ENCODE measurements at regions not wholly inside any gene's neighbourhood (a gene's known extent, or its start where the extent isn't known, plus 50 kb on each side); places are given as distances from the start of the nearest gene placed in this dataset.
"Not testable (repeated sequence)": the region's sequence is repeated elsewhere in the genome, so short reads cannot be mapped to it uniquely, and the experiment has no call there.

- H3K4me1 ChIP-seq (ENCODE audit: control insufficient read depth, insufficient read depth, low read length); H3K9ac ChIP-seq (ENCODE audit: low read length in 2 of 2); H3K27me3 ChIP-seq (ENCODE audit: control insufficient read depth in 1 of 2, insufficient read depth in 2 of 2, low read length in 2 of 2); H3K27ac ChIP-seq (ENCODE audit: low read length); H3K9me3 ChIP-seq (ENCODE audit: control insufficient read depth in 2 of 2, low read length in 2 of 2); H3K4me3 ChIP-seq (ENCODE audit: low read length in 2 of 2); H3K36me3 ChIP-seq (ENCODE audit: control insufficient read depth in 2 of 2, insufficient read depth in 2 of 2, low read length in 2 of 2): not testable (repeated sequence)
Measured at GRCh38 chr3:10657339-10657738, 152.0 kb upstream of the ATP2B2 start.

GRCh38 chr3:10665592-10665991 lies 150.4 kb upstream of the SLC6A11 start:
- no peak overlapping the region for H3K9ac ChIP-seq (ENCODE audit: low read length in 2 of 2)
- peaks cover 13% of the 10 kb centered on the region for H3K4me1 ChIP-seq (ENCODE audit: control insufficient read depth, insufficient read depth, low read length)
- H3K27ac ChIP-seq (ENCODE audit: low read length): no peak overlapping the region
- peaks cover 0 to 3% of the 10 kb centered on the region in 2 donors for H3K27me3 ChIP-seq (ENCODE audit: control insufficient read depth in 1 of 2, insufficient read depth in 2 of 2, low read length in 2 of 2)
- no peak overlapping the region for H3K4me3 ChIP-seq (ENCODE audit: low read length in 2 of 2)
- H3K36me3 ChIP-seq (ENCODE audit: control insufficient read depth in 2 of 2, insufficient read depth in 2 of 2, low read length in 2 of 2): no peaks in the 10 kb centered on the region
- H3K9me3 ChIP-seq (ENCODE audit: control insufficient read depth in 2 of 2, low read length in 2 of 2): no peaks in the 10 kb centered on the region

- H3K36me3 ChIP-seq (ENCODE audit: control insufficient read depth in 2 of 2, insufficient read depth in 2 of 2, low read length in 2 of 2): no peaks in the 10 kb centered on the region
- peak overlapping the region; percentile 37 for H3K27ac ChIP-seq (ENCODE audit: low read length)
- no peaks in the 10 kb centered on the region for H3K9me3 ChIP-seq (ENCODE audit: control insufficient read depth in 2 of 2, low read length in 2 of 2)
- peaks cover 0 to 3% of the 10 kb centered on the region in 2 donors for H3K27me3 ChIP-seq (ENCODE audit: control insufficient read depth in 1 of 2, insufficient read depth in 2 of 2, low read length in 2 of 2)
- H3K4me1 ChIP-seq (ENCODE audit: control insufficient read depth, insufficient read depth, low read length): peaks cover 13% of the 10 kb centered on the region
- H3K9ac ChIP-seq (ENCODE audit: low read length in 2 of 2): no peak overlapping the region
- H3K4me3 ChIP-seq (ENCODE audit: low read length in 2 of 2): peak overlapping the region in 1 of 2 donors; percentile 8
Measured at GRCh38 chr3:10666621-10667020, 149.4 kb upstream of the SLC6A11 start.

GRCh38 chr3:10667269-10667668 lies 148.8 kb upstream of the SLC6A11 start:
- no peak overlapping the region for H3K9ac ChIP-seq (ENCODE audit: low read length in 2 of 2)
- H3K4me1 ChIP-seq (ENCODE audit: control insufficient read depth, insufficient read depth, low read length): peaks cover 13% of the 10 kb centered on the region
- peaks cover 0 to 3% of the 10 kb centered on the region in 2 donors for H3K27me3 ChIP-seq (ENCODE audit: control insufficient read depth in 1 of 2, insufficient read depth in 2 of 2, low read length in 2 of 2)
- H3K9me3 ChIP-seq (ENCODE audit: control insufficient read depth in 2 of 2, low read length in 2 of 2): no peaks in the 10 kb centered on the region
- no peak overlapping the region for H3K4me3 ChIP-seq (ENCODE audit: low read length in 2 of 2)
- peak overlapping the region; percentile 37 for H3K27ac ChIP-seq (ENCODE audit: low read length)
- no peaks in the 10 kb centered on the region for H3K36me3 ChIP-seq (ENCODE audit: control insufficient read depth in 2 of 2, insufficient read depth in 2 of 2, low read length in 2 of 2)

GRCh38 chr3:10667901-10668476 lies 148.0 kb upstream of the SLC6A11 start:
- Histone ChIP-seq H3K4me1 (ENCODE audit: control insufficient read depth, insufficient read depth, low read length) (peaks cover 13% of the 10 kb centered on the region), H3K36me3 (ENCODE audit: control insufficient read depth in 2 of 2, insufficient read depth in 2 of 2, low read length in 2 of 2) (no peaks in the 10 kb centered on the region), H3K9ac (ENCODE audit: low read length in 2 of 2) (no peak overlapping the region), H3K27me3 (ENCODE audit: control insufficient read depth in 1 of 2, insufficient read depth in 2 of 2, low read length in 2 of 2) (peaks cover 0 to 3% of the 10 kb centered on the region in 2 donors), H3K4me3 (ENCODE audit: low read length in 2 of 2) (no peak overlapping the region), H3K9me3 (ENCODE audit: control insufficient read depth in 2 of 2, low read length in 2 of 2) (no peaks in the 10 kb centered on the region), H3K27ac (ENCODE audit: low read length) (no peak overlapping the region)

- Histone ChIP-seq H3K4me1 (ENCODE audit: control insufficient read depth, insufficient read depth, low read length) (peaks cover 13% of the 10 kb centered on the region), H3K4me3 (ENCODE audit: low read length in 2 of 2) (no peak overlapping the region), H3K9me3 (ENCODE audit: control insufficient read depth in 2 of 2, low read length in 2 of 2) (no peaks in the 10 kb centered on the region), H3K27me3 (ENCODE audit: control insufficient read depth in 1 of 2, insufficient read depth in 2 of 2, low read length in 2 of 2) (peaks cover 0 to 3% of the 10 kb centered on the region in 2 donors), H3K27ac (ENCODE audit: low read length) (no peak overlapping the region), H3K36me3 (ENCODE audit: control insufficient read depth in 2 of 2, insufficient read depth in 2 of 2, low read length in 2 of 2) (no peaks in the 10 kb centered on the region), H3K9ac (ENCODE audit: low read length in 2 of 2) (no peak overlapping the region)
Measured at GRCh38 chr3:10669490-10670048, 146.5 kb upstream of the SLC6A11 start.

- H3K9me3 ChIP-seq (ENCODE audit: control insufficient read depth in 2 of 2, low read length in 2 of 2): no peaks in the 10 kb centered on the region
- H3K4me3 ChIP-seq (ENCODE audit: low read length in 2 of 2): no peak overlapping the region
- H3K36me3 ChIP-seq (ENCODE audit: control insufficient read depth in 2 of 2, insufficient read depth in 2 of 2, low read length in 2 of 2): no peaks in the 10 kb centered on the region
- no peak overlapping the region for H3K27ac ChIP-seq (ENCODE audit: low read length)
- no peaks in the 10 kb centered on the region for H3K4me1 ChIP-seq (ENCODE audit: control insufficient read depth, insufficient read depth, low read length)
- peaks cover 0 to 3% of the 10 kb centered on the region in 2 donors for H3K27me3 ChIP-seq (ENCODE audit: control insufficient read depth in 1 of 2, insufficient read depth in 2 of 2, low read length in 2 of 2)
- H3K9ac ChIP-seq (ENCODE audit: low read length in 2 of 2): no peak overlapping the region
Measured at GRCh38 chr3:10672422-10672821, 143.6 kb upstream of the SLC6A11 start.

- H3K9ac ChIP-seq (ENCODE audit: low read length in 2 of 2): no peak overlapping the region
- no peaks in the 10 kb centered on the region for H3K4me1 ChIP-seq (ENCODE audit: control insufficient read depth, insufficient read depth, low read length)
- no peaks in the 10 kb centered on the region for H3K9me3 ChIP-seq (ENCODE audit: control insufficient read depth in 2 of 2, low read length in 2 of 2)
- peaks cover 0 to 4% of the 10 kb centered on the region in 2 donors for H3K27me3 ChIP-seq (ENCODE audit: control insufficient read depth in 1 of 2, insufficient read depth in 2 of 2, low read length in 2 of 2)
- H3K36me3 ChIP-seq (ENCODE audit: control insufficient read depth in 2 of 2, insufficient read depth in 2 of 2, low read length in 2 of 2): no peaks in the 10 kb centered on the region
- H3K27ac ChIP-seq (ENCODE audit: low read length): no peak overlapping the region
- H3K4me3 ChIP-seq (ENCODE audit: low read length in 2 of 2): no peak overlapping the region
Measured at GRCh38 chr3:10674578-10674977, 141.4 kb upstream of the SLC6A11 start.

- Histone ChIP-seq H3K27me3 (ENCODE audit: control insufficient read depth in 1 of 2, insufficient read depth in 2 of 2, low read length in 2 of 2) (peaks cover 0 to 4% of the 10 kb centered on the region in 2 donors), H3K9me3 (ENCODE audit: control insufficient read depth in 2 of 2, low read length in 2 of 2) (no peaks in the 10 kb centered on the region), H3K9ac (ENCODE audit: low read length in 2 of 2) (no peak overlapping the region), H3K27ac (ENCODE audit: low read length) (no peak overlapping the region), H3K4me3 (ENCODE audit: low read length in 2 of 2) (no peak overlapping the region), H3K4me1 (ENCODE audit: control insufficient read depth, insufficient read depth, low read length) (no peaks in the 10 kb centered on the region), H3K36me3 (ENCODE audit: control insufficient read depth in 2 of 2, insufficient read depth in 2 of 2, low read length in 2 of 2) (no peaks in the 10 kb centered on the region)
Measured at GRCh38 chr3:10676905-10677304, 139.1 kb upstream of the SLC6A11 start.

GRCh38 chr3:10678796-10679376 lies 137.1 kb upstream of the SLC6A11 start:
- no peak overlapping the region for H3K9ac ChIP-seq (ENCODE audit: low read length in 2 of 2)
- H3K4me1 ChIP-seq (ENCODE audit: control insufficient read depth, insufficient read depth, low read length): no peaks in the 10 kb centered on the region
- no peaks in the 10 kb centered on the region for H3K9me3 ChIP-seq (ENCODE audit: control insufficient read depth in 2 of 2, low read length in 2 of 2)
- no peak overlapping the region for H3K4me3 ChIP-seq (ENCODE audit: low read length in 2 of 2)
- peaks cover 0 to 4% of the 10 kb centered on the region in 2 donors for H3K27me3 ChIP-seq (ENCODE audit: control insufficient read depth in 1 of 2, insufficient read depth in 2 of 2, low read length in 2 of 2)
- no peak overlapping the region for H3K27ac ChIP-seq (ENCODE audit: low read length)
- no peaks in the 10 kb centered on the region for H3K36me3 ChIP-seq (ENCODE audit: control insufficient read depth in 2 of 2, insufficient read depth in 2 of 2, low read length in 2 of 2)

GRCh38 chr3:10680796-10681195 lies 135.2 kb upstream of the SLC6A11 start:
- H3K9ac ChIP-seq (ENCODE audit: low read length in 2 of 2): no peak overlapping the region
- no peaks in the 10 kb centered on the region for H3K9me3 ChIP-seq (ENCODE audit: control insufficient read depth in 2 of 2, low read length in 2 of 2)
- H3K4me1 ChIP-seq (ENCODE audit: control insufficient read depth, insufficient read depth, low read length): no peaks in the 10 kb centered on the region
- no peak overlapping the region for H3K27ac ChIP-seq (ENCODE audit: low read length)
- peaks cover 0 to 6% of the 10 kb centered on the region in 2 donors for H3K27me3 ChIP-seq (ENCODE audit: control insufficient read depth in 1 of 2, insufficient read depth in 2 of 2, low read length in 2 of 2)
- H3K4me3 ChIP-seq (ENCODE audit: low read length in 2 of 2): no peak overlapping the region
- H3K36me3 ChIP-seq (ENCODE audit: control insufficient read depth in 2 of 2, insufficient read depth in 2 of 2, low read length in 2 of 2): no peaks in the 10 kb centered on the region

All from stomach smooth muscle (tissue), 2 donors.